Coronary artery (tissue), 2 donors: ENCODE measurements at regions not wholly inside any gene's neighbourhood (a gene's known extent, or its start where the extent isn't known, plus 50 kb on each side); places are given as distances from the start of the nearest gene placed in this dataset.

Experiments used
- DNase-seq: peaks from one replicate; pipeline ENCODE4 v3.0.0-alpha.2; 2017; ENCODE audit warnings: low spot score
- H3K27ac ChIP-seq, 2 donors: fragments of 200-600 bp; sonication (generic); one replicate each; pipeline ENCODE4 v1.5.1; 2016 to 2019
- H3K4me3 ChIP-seq: fragments of 200-600 bp; sonication (generic); 2 replicates; pipeline ENCODE4 v1.5.1; 2016; ENCODE audit warnings: mild to moderate bottlenecking, moderate library complexity
- CTCF ChIP-seq: fragments of 200-600 bp; sonication (generic); IDR thresholded peaks from one replicate; pipeline ENCODE4 v1.5.1; 2019; ENCODE audit warnings: antibody characterized with exemption

- Histone ChIP-seq H3K27ac (no peak overlapping the region), H3K4me3 (no peak overlapping the region)
- no peak for TF ChIP-seq CTCF
- no peak for DNase-seq
These were observed 86.9 kb upstream of the PHOX2B start for GRCh38 chr4:41835321-41835995.

GRCh38 chr4:41832961-41833360 is 84.4 kb upstream of the PHOX2B start:
- no peak for DNase-seq
- no peak for TF ChIP-seq CTCF
- no peak overlapping the region for H3K4me3 ChIP-seq

GRCh38 chr4:41822325-41822724 is 73.8 kb upstream of the PHOX2B start:
- Histone ChIP-seq H3K27ac (no peak overlapping the region), H3K4me3 (no peak overlapping the region)
- TF ChIP-seq CTCF = no peak
- no peak for DNase-seq

More at GRCh38 chr4:41832961-41833360, 84.4 kb upstream of the PHOX2B start:
- H3K27ac ChIP-seq = no peak overlapping the region

- H3K4me3 ChIP-seq = no peak overlapping the region
- TF ChIP-seq CTCF = no peak
- DNase-seq = no peak
- H3K27ac ChIP-seq = no peak overlapping the region
These were observed 71.9 kb upstream of the PHOX2B start for GRCh38 chr4:41820473-41820872.

- DNase-seq = no peak
- no peak for TF ChIP-seq CTCF
- Histone ChIP-seq H3K4me3 (no peak overlapping the region), H3K27ac (no peak overlapping the region)
These were observed 71.1 kb upstream of the PHOX2B start for GRCh38 chr4:41819621-41820020.

- TF ChIP-seq CTCF = no peak
- DNase-seq = no peak
- Histone ChIP-seq H3K4me3 (no peak overlapping the region), H3K27ac (no peak overlapping the region)
These were observed 66.9 kb upstream of the PHOX2B start for GRCh38 chr4:41815473-41815872.

GRCh38 chr4:41814565-41814964 is 66.0 kb upstream of the PHOX2B start:
- no peak overlapping the region for H3K27ac ChIP-seq
- no peak overlapping the region for H3K4me3 ChIP-seq
- TF ChIP-seq CTCF = no peak
- DNase-seq = no peak
